Activated CD8-positive, alpha-beta T cell treated with anti-CD3 and anti-CD28 coated beads for 36 hours (primary cell): ENCODE measurements at regions not wholly inside any gene's neighbourhood (a gene's known extent, or its start where the extent isn't known, plus 50 kb on each side); places are given as distances from the start of the nearest gene placed in this dataset.

Experiments used
- ATAC-seq: fragments of 200-7000 bp; cut with Tn5 transposase; one replicate; pipeline ENCODE4 v1.10.0; 2021; ENCODE audit warnings: mild to moderate bottlenecking, moderate library complexity
- CTCF ChIA-PET: fragments of 350-600 bp; sonication (Branson Sonifier 250); formaldehyde crosslinking; loops from one replicate; lab custom pipeline; 2021; ENCODE audit warnings: antibody characterized with exemption; lab: Charles Lee
- POLR2A ChIA-PET: fragments of 350-600 bp; sonication (Branson Sonifier 250); formaldehyde crosslinking; loops from one replicate; lab custom pipeline; 2021; ENCODE audit warnings: antibody characterized with exemption; lab: Charles Lee
- DNase-seq: peaks from one replicate; pipeline ENCODE4 v3.0.0-alpha.2; 2020
- H3K27ac Mint-ChIP-seq: one replicate; pipeline ENCODE4 v1.8.0; 2021; ENCODE audit warnings: mild to moderate bottlenecking, mixed read lengths
- H3K27me3 Mint-ChIP-seq: one replicate; pipeline ENCODE4 v1.8.0; 2021; ENCODE audit warnings: mixed read lengths
- H3K36me3 Mint-ChIP-seq: one replicate; pipeline ENCODE4 v1.8.0; 2021; ENCODE audit warnings: low read depth, mixed read lengths
- H3K4me1 Mint-ChIP-seq: one replicate; pipeline ENCODE4 v1.8.0; 2021; ENCODE audit warnings: low read depth, mixed read lengths
- H3K4me3 Mint-ChIP-seq: one replicate; pipeline ENCODE4 v1.8.0; 2021; ENCODE audit warnings: mild to moderate bottlenecking, moderate library complexity, mixed read lengths
- H3K9me3 Mint-ChIP-seq: one replicate; pipeline ENCODE4 v1.8.0; 2021; ENCODE audit warnings: mixed read lengths
- CTCF ChIP-seq: fragments of 200-600 bp; IDR thresholded peaks from one replicate; pipeline ENCODE4 v1.8.0; 2022; ENCODE audit warnings: antibody characterized with exemption, mild to moderate bottlenecking
- intact Hi-C: fragments of 100-400 bp; cut with micrococcal nuclease; formaldehyde crosslinking; loops from one replicate; pipeline ENCODE4 v1.10.0; 2022

GRCh38 chr6:40896696-40897095 lies 142.3 kb downstream of the UNC5CL start:
- ChIA-PET POLR2A (no interaction called here), CTCF (interaction anchor here (1.2 kb wide), 1 partner anchor 15 kb away, joined by 3 read pairs; no protein-coding TSS in a partner anchor)
- intact Hi-C loops = no loop called here
- peaks cover 7% of the 10 kb centered on the region for H3K27me3 Mint-ChIP-seq
- no peak for TF ChIP-seq CTCF
- H3K9me3 Mint-ChIP-seq = no peaks in the 10 kb centered on the region
- DNase-seq = no peak
- no peaks in the 10 kb centered on the region for H3K4me1 Mint-ChIP-seq
- no peak overlapping the region for H3K27ac Mint-ChIP-seq
- H3K4me3 Mint-ChIP-seq = no peak overlapping the region
- ATAC-seq = no peak
- H3K36me3 Mint-ChIP-seq = no peaks in the 10 kb centered on the region

- Mint-ChIP-seq H3K27me3 (peaks cover 7% of the 10 kb centered on the region), H3K4me3 (no peak overlapping the region), H3K9me3 (no peaks in the 10 kb centered on the region), H3K27ac (no peak overlapping the region), H3K36me3 (no peaks in the 10 kb centered on the region), H3K4me1 (no peaks in the 10 kb centered on the region)
- ATAC-seq (no peak), DNase-seq (no peak)
- intact Hi-C loops = no loop called here
- CTCF ChIA-PET = interaction anchor here (1.1 kb wide), 1 partner anchor 133 kb away, joined by 4 read pairs; no protein-coding TSS in a partner anchor
- POLR2A ChIA-PET = no interaction called here
- no peak for TF ChIP-seq CTCF
Observed at GRCh38 chr6:40894962-40895799, 143.8 kb downstream of the UNC5CL start.

GRCh38 chr6:40893021-40893420 lies 146.0 kb downstream of the UNC5CL start:
- CTCF ChIA-PET = no interaction called here
- DNase-seq (no peak), ATAC-seq (no peak)
- no peak for TF ChIP-seq CTCF
- no peak overlapping the region for H3K27ac Mint-ChIP-seq
- POLR2A ChIA-PET = no interaction called here
- H3K4me1 Mint-ChIP-seq = no peaks in the 10 kb centered on the region
- no peaks in the 10 kb centered on the region for H3K36me3 Mint-ChIP-seq
- intact Hi-C loops = no loop called here
- H3K27me3 Mint-ChIP-seq = peaks cover 7% of the 10 kb centered on the region
- H3K9me3 Mint-ChIP-seq = no peaks in the 10 kb centered on the region
- H3K4me3 Mint-ChIP-seq = no peak overlapping the region

GRCh38 chr6:40892223-40892622 lies 146.8 kb downstream of the UNC5CL start:
- Mint-ChIP-seq H3K4me3 (no peak overlapping the region), H3K4me1 (no peaks in the 10 kb centered on the region), H3K27ac (no peak overlapping the region), H3K27me3 (peaks cover 3% of the 10 kb centered on the region), H3K36me3 (no peaks in the 10 kb centered on the region), H3K9me3 (no peaks in the 10 kb centered on the region)
- ChIA-PET CTCF (no interaction called here), POLR2A (no interaction called here)
- ATAC-seq (no peak), DNase-seq (no peak)
- intact Hi-C loops = no loop called here
- TF ChIP-seq CTCF = no peak

GRCh38 chr6:40891686-40892085 lies 147.3 kb downstream of the UNC5CL start:
- DNase-seq (no peak), ATAC-seq (no peak)
- ChIA-PET POLR2A (no interaction called here), CTCF (no interaction called here)
- Mint-ChIP-seq H3K27me3 (peaks cover 4% of the 10 kb centered on the region), H3K27ac (no peak overlapping the region), H3K9me3 (no peaks in the 10 kb centered on the region), H3K4me3 (no peak overlapping the region), H3K4me1 (no peaks in the 10 kb centered on the region), H3K36me3 (no peaks in the 10 kb centered on the region)
- TF ChIP-seq CTCF = no peak
- intact Hi-C loops = no loop called here
